Lung (tissue), 11 donors: ENCODE measurements at regions not wholly inside any gene's neighbourhood (a gene's known extent, or its start where the extent isn't known, plus 50 kb on each side); places are given as distances from the start of the nearest gene placed in this dataset.

ENCODE experiments used
- ATAC-seq: fragments of 200-7000 bp; cut with Tn5 transposase; one replicate; pipeline ENCODE4 v1.9.1; 2020; ENCODE audit warnings: moderate number of reproducible peaks; ENCODE audit not compliant: insufficient read depth, low FRiP score
- DNase-seq, 3 donors: peaks; one replicate each; pipeline ENCODE4 v3.0.0-alpha.2; 2013 to 2017
- H3K27ac ChIP-seq, 2 donors: one replicate each; pipeline ENCODE4 v1.5.1; 2013; ENCODE audit warnings: mild to moderate bottlenecking in 2 of 2, moderate library complexity in 2 of 2, control low read depth in 1 of 2, inconsistent platforms in 1 of 2, low read depth in 1 of 2, low read length in 1 of 2
- H3K27me3 ChIP-seq, 3 donors: one replicate each; pipeline ENCODE4 v1.5.1; 2013; ENCODE audit warnings: low read length in 2 of 3; ENCODE audit not compliant: control insufficient read depth in 3 of 3, insufficient read depth in 3 of 3
- H3K36me3 ChIP-seq, 4 donors: one replicate each; pipeline ENCODE4 v1.5.1; 2013; ENCODE audit warnings: low read length in 4 of 4, mild to moderate bottlenecking in 1 of 4, moderate library complexity in 1 of 4; ENCODE audit not compliant: control insufficient read depth in 4 of 4, insufficient read depth in 4 of 4
- H3K4me1 ChIP-seq, 5 donors: one replicate each; pipeline ENCODE4 v1.5.1; 2013; ENCODE audit warnings: low read length in 5 of 5, mild to moderate bottlenecking in 2 of 5, moderate library complexity in 1 of 5; ENCODE audit not compliant: control insufficient read depth in 5 of 5, insufficient read depth in 5 of 5
- H3K4me3 ChIP-seq: one replicate; pipeline ENCODE4 v1.5.1; 2013; ENCODE audit warnings: mild to moderate bottlenecking, control low read depth, moderate library complexity
- H3K9ac ChIP-seq, 2 donors: one replicate each; pipeline ENCODE4 v1.5.1; 2013; ENCODE audit warnings: low read length in 2 of 2, control low read depth in 1 of 2; ENCODE audit not compliant: insufficient read depth in 1 of 2
- H3K9me3 ChIP-seq, 4 donors: one replicate each; pipeline ENCODE4 v1.5.1; 2013; ENCODE audit warnings: low read length in 3 of 4, mild to moderate bottlenecking in 1 of 4, moderate library complexity in 1 of 4; ENCODE audit not compliant: control insufficient read depth in 4 of 4, insufficient read depth in 3 of 4
- WGBS, 2 donors: extraction: QIAGEN DNeasy Blood & Tissue Kit; methylation state at CpG; one replicate each; pipeline ENCODE4 v1.1.7; 2013; 5-methylcytosine and 5-hydroxymethylcytosine counted together
- TF ChIP-seq, protein P1 (sequence below): IDR thresholded peaks from 2 replicates; pipeline ENCODE4 v1.5.1; 2012; ENCODE audit warnings: mild to moderate bottlenecking; ENCODE audit errors: control extremely low read depth, extremely low read depth
- donor health status: control.
- donor health status: control.
- donor health status: Bipolar disorder and iron deficiency.
- donor health status: healthy.
- donor health status: DM: yes; HTN: yes; CAD: no.

- no peak overlapping the region for H3K27ac ChIP-seq
- H3K36me3 ChIP-seq, result no peaks in the 10 kb centered on the region
- ATAC-seq (no peak), DNase-seq (no peak)
- TF ChIP-seq, protein P1, sequence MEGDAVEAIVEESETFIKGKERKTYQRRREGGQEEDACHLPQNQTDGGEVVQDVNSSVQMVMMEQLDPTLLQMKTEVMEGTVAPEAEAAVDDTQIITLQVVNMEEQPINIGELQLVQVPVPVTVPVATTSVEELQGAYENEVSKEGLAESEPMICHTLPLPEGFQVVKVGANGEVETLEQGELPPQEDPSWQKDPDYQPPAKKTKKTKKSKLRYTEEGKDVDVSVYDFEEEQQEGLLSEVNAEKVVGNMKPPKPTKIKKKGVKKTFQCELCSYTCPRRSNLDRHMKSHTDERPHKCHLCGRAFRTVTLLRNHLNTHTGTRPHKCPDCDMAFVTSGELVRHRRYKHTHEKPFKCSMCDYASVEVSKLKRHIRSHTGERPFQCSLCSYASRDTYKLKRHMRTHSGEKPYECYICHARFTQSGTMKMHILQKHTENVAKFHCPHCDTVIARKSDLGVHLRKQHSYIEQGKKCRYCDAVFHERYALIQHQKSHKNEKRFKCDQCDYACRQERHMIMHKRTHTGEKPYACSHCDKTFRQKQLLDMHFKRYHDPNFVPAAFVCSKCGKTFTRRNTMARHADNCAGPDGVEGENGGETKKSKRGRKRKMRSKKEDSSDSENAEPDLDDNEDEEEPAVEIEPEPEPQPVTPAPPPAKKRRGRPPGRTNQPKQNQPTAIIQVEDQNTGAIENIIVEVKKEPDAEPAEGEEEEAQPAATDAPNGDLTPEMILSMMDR, result no peak
- no peak overlapping the region for H3K4me3 ChIP-seq
- WGBS, 2 donors, result 80 to 85% methylated on average over 6 of the region's 6 CpGs
- no peaks in the 10 kb centered on the region for H3K9me3 ChIP-seq
- no peaks in the 10 kb centered on the region for H3K27me3 ChIP-seq
- no peak overlapping the region for H3K9ac ChIP-seq
- H3K4me1 ChIP-seq, result no peaks in the 10 kb centered on the region
These were observed 80.4 kb upstream of the LRIG1 start for GRCh38 chr3:66581256-66581655.

GRCh38 chr3:66582721-66583423 is 82.0 kb upstream of the LRIG1 start:
- TF ChIP-seq, protein P1, result no peak
- WGBS, 2 donors, result 83 to 86% methylated on average over 24 of the region's 24 CpGs
- Histone ChIP-seq H3K9ac (no peak overlapping the region), H3K27ac (no peak overlapping the region), H3K4me1 (no peaks in the 10 kb centered on the region), H3K4me3 (no peak overlapping the region), H3K36me3 (no peaks in the 10 kb centered on the region), H3K9me3 (no peaks in the 10 kb centered on the region), H3K27me3 (no peaks in the 10 kb centered on the region)
- DNase-seq (no peak), ATAC-seq (no peak)

DNA sequence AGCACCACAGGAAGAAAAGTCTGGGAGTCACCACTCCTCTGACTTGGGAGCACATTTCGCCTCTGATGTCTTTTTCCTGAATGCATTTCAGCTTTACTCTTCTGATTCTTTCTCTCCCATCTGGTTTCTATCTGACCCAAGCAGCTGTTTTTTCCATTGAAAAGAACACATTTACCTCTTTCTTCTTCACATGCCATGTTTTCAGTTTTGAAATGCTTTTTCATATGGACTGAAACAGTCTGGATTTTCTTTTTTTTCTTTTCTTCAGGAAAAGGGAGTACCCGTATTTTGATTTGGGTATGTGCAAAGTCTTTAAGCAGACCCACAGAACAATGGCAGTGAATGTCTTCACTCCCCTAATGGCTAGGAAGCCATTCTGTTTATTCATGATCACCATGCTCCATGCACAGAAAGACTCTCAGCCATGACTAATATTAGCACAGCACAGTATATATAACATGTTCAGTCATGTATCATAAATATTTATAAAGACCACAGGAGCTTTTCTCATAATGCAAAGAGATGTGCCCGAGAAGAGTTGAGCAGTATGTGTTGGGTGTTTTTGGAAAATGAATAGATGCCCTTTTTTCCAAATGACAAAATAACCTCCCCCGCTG is 82.7 kb upstream of the LRIG1 start:
- WGBS, 2 donors, result 90 to 92% methylated on average over 4 of the region's 4 CpGs
- no peak overlapping the region for H3K27ac ChIP-seq
- no peak for ATAC-seq

More for the DNA sequence above, 82.7 kb upstream of the LRIG1 start:
- Histone ChIP-seq H3K4me3 (no peak overlapping the region), H3K4me1 (no peaks in the 10 kb centered on the region), H3K9ac (no peak overlapping the region), H3K27me3 (no peaks in the 10 kb centered on the region), H3K36me3 (no peaks in the 10 kb centered on the region), H3K9me3 (no peaks in the 10 kb centered on the region)
- no peak for DNase-seq
- TF ChIP-seq, protein P1, result no peak
